GM23338 (cell line): ENCODE measurements at regions not wholly inside any gene's neighbourhood (a gene's known extent, or its start where the extent isn't known, plus 50 kb on each side); places are given as distances from the start of the nearest gene placed in this dataset.

Source experiments
- CREB1 ChIP-seq: fragments of 250-450 bp; sonication (Bioruptor Pico); IDR thresholded peaks from 2 replicates; pipeline ENCODE4 v1.5.0; 2020; ENCODE audit warnings: low read depth, mild to moderate bottlenecking, moderate library complexity
- CTCF ChIP-seq, 2 experiments: fragments of 200-600 bp in 1 of 2; sonication (generic) in 1 of 2; conservative IDR thresholded peaks; 2 replicates each; pipeline versions ENCODE4 v1.5.1 to v1.6.1; 2016 to 2017; ENCODE audit warnings: antibody characterized with exemption in 2 of 2, low read depth in 2 of 2, mild to moderate bottlenecking in 2 of 2, moderate library complexity in 1 of 2

GRCh38 chr12:19652386-19652785, 213.1 kb downstream of the AEBP2 start:
- TF ChIP-seq CTCF (conservative IDR thresholded peaks at IDR 0.05; ENCODE audit: low read depth in 2 of 2), result no peak
- no peak for TF ChIP-seq CREB1 (CRISPR knock-in tag)
